Colonic mucosa (tissue), 4 donors: ENCODE measurements at regions not wholly inside any gene's neighbourhood (a gene's known extent, or its start where the extent isn't known, plus 50 kb on each side); places are given as distances from the start of the nearest gene placed in this dataset.
"Not testable (repeated sequence)": the region's sequence is repeated elsewhere in the genome, so short reads cannot be mapped to it uniquely, and the experiment has no call there.

ENCODE experiments used
- DNase-seq: peaks from one replicate; pipeline ENCODE4 v3.0.0-alpha.2; 2020
- H3K27ac ChIP-seq: fragments of 200-600 bp; one replicate; pipeline ENCODE4 v1.8.0; 2021
- H3K27me3 ChIP-seq: fragments of 200-600 bp; one replicate; pipeline ENCODE4 v1.8.0; 2021
- H3K36me3 ChIP-seq: fragments of 200-600 bp; one replicate; pipeline ENCODE4 v1.8.0; 2021
- H3K4me1 ChIP-seq: fragments of 200-600 bp; one replicate; pipeline ENCODE4 v1.8.0; 2021; ENCODE audit warnings: mild to moderate bottlenecking
- H3K4me3 ChIP-seq: fragments of 200-600 bp; one replicate; pipeline ENCODE4 v1.8.0; 2021
- H3K9ac ChIP-seq, 2 donors: one replicate each; pipeline ENCODE4 v1.7.0; 2013; ENCODE audit warnings: control low read depth in 2 of 2, low read depth in 2 of 2, low read length in 2 of 2
- H3K9me3 ChIP-seq: fragments of 200-600 bp; one replicate; pipeline ENCODE4 v1.8.0; 2021
- CTCF ChIP-seq: fragments of 200-600 bp; IDR thresholded peaks from one replicate; pipeline ENCODE4 v1.8.0; 2022; ENCODE audit warnings: antibody characterized with exemption, mild to moderate bottlenecking
- intact Hi-C: fragments of 100-400 bp; cut with DNase I; formaldehyde crosslinking; loops from one replicate; pipeline ENCODE4 v1.14.1; 2022
- donor health status: healthy.
- donor health status: DM: no; HTN: no; CAD: no.
- donor health status: DM: no; HTN: no; CAD: no.

- no peak overlapping the region for H3K4me3 ChIP-seq
- H3K9ac ChIP-seq, result no peak overlapping the region
- H3K36me3 ChIP-seq, result no peaks in the 10 kb centered on the region
- no peaks in the 10 kb centered on the region for H3K4me1 ChIP-seq
- H3K9me3 ChIP-seq, result no peaks in the 10 kb centered on the region
- H3K27me3 ChIP-seq, result no peaks in the 10 kb centered on the region
- H3K27ac ChIP-seq, result no peak overlapping the region
- intact Hi-C loops, result no loop called here
- DNase-seq, result no peak
- no peak for TF ChIP-seq CTCF
Observed at GRCh38 chr2:582792-583528, 94.2 kb downstream of the TMEM18 start.

GRCh38 chr2:582289-582688, 94.9 kb downstream of the TMEM18 start:
- not testable (repeated sequence) for H3K27ac ChIP-seq, DNase-seq, H3K4me1 ChIP-seq

GRCh38 chr2:579961-580360, 97.2 kb downstream of the TMEM18 start:
- no peak for TF ChIP-seq CTCF
- no peak overlapping the region for H3K4me3 ChIP-seq
- H3K27ac ChIP-seq, result no peak overlapping the region
- DNase-seq, result no peak
- H3K36me3 ChIP-seq, result no peaks in the 10 kb centered on the region
- intact Hi-C loops, result no loop called here
- H3K9me3 ChIP-seq, result no peaks in the 10 kb centered on the region
- H3K4me1 ChIP-seq, result no peaks in the 10 kb centered on the region
- H3K27me3 ChIP-seq, result no peaks in the 10 kb centered on the region
- no peak overlapping the region for H3K9ac ChIP-seq

More at GRCh38 chr2:582289-582688, 94.9 kb downstream of the TMEM18 start:
- H3K9ac ChIP-seq, intact Hi-C loops, H3K27me3 ChIP-seq, H3K4me3 ChIP-seq, H3K9me3 ChIP-seq, H3K36me3 ChIP-seq: not testable (repeated sequence)

GRCh38 chr2:579351-579886, 97.8 kb downstream of the TMEM18 start:
- no peak overlapping the region for H3K4me3 ChIP-seq
- H3K4me1 ChIP-seq, result no peaks in the 10 kb centered on the region
- no peaks in the 10 kb centered on the region for H3K9me3 ChIP-seq
- intact Hi-C loops, result no loop called here
- no peak overlapping the region for H3K9ac ChIP-seq
- H3K36me3 ChIP-seq, result no peaks in the 10 kb centered on the region
- DNase-seq, result no peak
- no peak for TF ChIP-seq CTCF
- no peaks in the 10 kb centered on the region for H3K27me3 ChIP-seq
- no peak overlapping the region for H3K27ac ChIP-seq

GRCh38 chr2:576292-576691, 100.9 kb downstream of the TMEM18 start:
- no peaks in the 10 kb centered on the region for H3K36me3 ChIP-seq
- H3K27ac ChIP-seq, result no peak overlapping the region
- no peaks in the 10 kb centered on the region for H3K27me3 ChIP-seq
- no peak for DNase-seq
- no peak overlapping the region for H3K9ac ChIP-seq
- no peaks in the 10 kb centered on the region for H3K4me1 ChIP-seq
- intact Hi-C loops, result no loop called here
- H3K4me3 ChIP-seq, result no peak overlapping the region
- H3K9me3 ChIP-seq, result no peaks in the 10 kb centered on the region
- TF ChIP-seq CTCF, result no peak

- no peaks in the 10 kb centered on the region for H3K36me3 ChIP-seq
- no peak for DNase-seq
- no peaks in the 10 kb centered on the region for H3K4me1 ChIP-seq
- H3K27ac ChIP-seq, result no peak overlapping the region
- H3K4me3 ChIP-seq, result no peak overlapping the region
- H3K27me3 ChIP-seq, result no peaks in the 10 kb centered on the region
- intact Hi-C loops, result no loop called here
- H3K9me3 ChIP-seq, result no peaks in the 10 kb centered on the region
- no peak for TF ChIP-seq CTCF
- H3K9ac ChIP-seq, result no peak overlapping the region
Observed at GRCh38 chr2:575727-576236, 101.4 kb downstream of the TMEM18 start.
